Gastroesophageal sphincter (tissue), 3 donors: ENCODE measurements at regions not wholly inside any gene's neighbourhood (a gene's known extent, or its start where the extent isn't known, plus 50 kb on each side); places are given as distances from the start of the nearest gene placed in this dataset.

Experiments
- POLR2A ChIP-seq, 2 donors: fragments of 450-650 bp; IDR thresholded peaks; one replicate each; pipeline ENCODE4 v1.6.1; 2017; ENCODE audit warnings: antibody characterized with exemption in 2 of 2, mild to moderate bottlenecking in 2 of 2, moderate library complexity in 1 of 2
- POLR2AphosphoS5 ChIP-seq: sonication (generic); formaldehyde crosslinking; IDR thresholded peaks from one replicate; pipeline ENCODE4 v1.6.1; 2017; ENCODE audit warnings: antibody characterized with exemption
- TF ChIP-seq, protein P1 (sequence below), 4 experiments: fragments of 200-600 bp in 2 of 4; fragments of 450-650 bp in 2 of 4; sonication (generic) in 1 of 4; IDR thresholded peaks; one replicate each; pipeline ENCODE4 v1.5.1; 2017 to 2019; ENCODE audit warnings: antibody characterized with exemption in 4 of 4, mild to moderate bottlenecking in 2 of 4, moderate library complexity in 2 of 4

DNA sequence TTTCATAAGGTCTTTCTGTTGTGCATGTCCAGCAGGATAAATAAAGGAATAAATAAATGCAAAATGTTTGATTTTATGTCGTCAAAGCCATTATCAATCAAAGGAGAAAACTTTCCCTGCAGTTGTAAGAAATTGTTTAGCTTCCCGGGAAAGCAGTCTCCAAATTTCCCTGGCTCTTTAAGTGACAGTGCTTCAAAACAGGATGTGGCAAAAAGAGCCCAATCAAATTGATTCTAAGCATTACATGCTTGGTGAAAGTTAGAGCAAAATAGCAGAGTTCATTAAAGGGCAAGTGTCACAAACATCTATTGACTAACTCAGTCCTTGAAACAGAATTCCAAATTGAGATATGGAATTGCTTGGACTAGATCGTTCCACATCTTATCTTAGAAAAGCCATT lies 704.1 kb downstream of the PRELID2 start:
- TF ChIP-seq, protein P1, sequence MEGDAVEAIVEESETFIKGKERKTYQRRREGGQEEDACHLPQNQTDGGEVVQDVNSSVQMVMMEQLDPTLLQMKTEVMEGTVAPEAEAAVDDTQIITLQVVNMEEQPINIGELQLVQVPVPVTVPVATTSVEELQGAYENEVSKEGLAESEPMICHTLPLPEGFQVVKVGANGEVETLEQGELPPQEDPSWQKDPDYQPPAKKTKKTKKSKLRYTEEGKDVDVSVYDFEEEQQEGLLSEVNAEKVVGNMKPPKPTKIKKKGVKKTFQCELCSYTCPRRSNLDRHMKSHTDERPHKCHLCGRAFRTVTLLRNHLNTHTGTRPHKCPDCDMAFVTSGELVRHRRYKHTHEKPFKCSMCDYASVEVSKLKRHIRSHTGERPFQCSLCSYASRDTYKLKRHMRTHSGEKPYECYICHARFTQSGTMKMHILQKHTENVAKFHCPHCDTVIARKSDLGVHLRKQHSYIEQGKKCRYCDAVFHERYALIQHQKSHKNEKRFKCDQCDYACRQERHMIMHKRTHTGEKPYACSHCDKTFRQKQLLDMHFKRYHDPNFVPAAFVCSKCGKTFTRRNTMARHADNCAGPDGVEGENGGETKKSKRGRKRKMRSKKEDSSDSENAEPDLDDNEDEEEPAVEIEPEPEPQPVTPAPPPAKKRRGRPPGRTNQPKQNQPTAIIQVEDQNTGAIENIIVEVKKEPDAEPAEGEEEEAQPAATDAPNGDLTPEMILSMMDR (IDR thresholded peaks at IDR 0.05) = no peak
- TF ChIP-seq POLR2A (IDR thresholded peaks at IDR 0.05) (no peak), POLR2AphosphoS5 (no peak)
